ENCODE measurements at regions not wholly inside any gene's neighbourhood (a gene's known extent, or its start where the extent isn't known, plus 50 kb on each side); places are given as distances from the start of the nearest gene placed in this dataset.

- Histone ChIP-seq H4K91ac (replicated peaks; ENCODE audit: insufficient read length, low read length) (no peak overlapping the region), H3K27me3 (replicated peaks in 1 of 4; ENCODE audit: control insufficient read depth in 3 of 4, extremely low read depth in 1 of 4, insufficient read depth in 3 of 4, low read length in 3 of 4) (no peaks in the 10 kb centered on the region), H2BK15ac (ENCODE audit: low read length) (no peak overlapping the region), H3K56ac (replicated peaks; ENCODE audit: insufficient read length, low read depth, low read length) (no peak overlapping the region), H3K27ac (ENCODE audit: low read depth, low read length) (no peak overlapping the region), H3K79me1 (ENCODE audit: low read depth, low read length) (no peaks in the 10 kb centered on the region), H3K79me2 (ENCODE audit: control insufficient read depth in 1 of 2, insufficient read depth in 2 of 2, low read length in 2 of 2) (no peaks in the 10 kb centered on the region), H2BK20ac (ENCODE audit: low read length) (no peak overlapping the region), H2BK120ac (replicated peaks; ENCODE audit: low read depth, low read length) (no peak overlapping the region), H3K4me1 (replicated peaks in 1 of 4; ENCODE audit: control insufficient read depth in 3 of 4, insufficient read depth in 4 of 4, low read length in 3 of 4) (no peaks in the 10 kb centered on the region), H4K20me1 (replicated peaks in 1 of 2; ENCODE audit: control insufficient read depth in 1 of 2, insufficient read depth in 2 of 2, low read length in 2 of 2) (no peaks in the 10 kb centered on the region), H4K5ac (ENCODE audit: insufficient read length, low read depth, low read length) (no peak overlapping the region), H3K23me2 (ENCODE audit: low read depth, low read length) (no peaks in the 10 kb centered on the region), H3K14ac (ENCODE audit: insufficient read length) (no peak overlapping the region), H3K4me3 (ENCODE audit: extremely low read depth in 1 of 4, insufficient read depth in 2 of 4, low read depth in 3 of 4, low read length in 4 of 4) (no peak overlapping the region), H3K4me2 (ENCODE audit: insufficient read depth in 1 of 2, low read depth in 2 of 2, low read length in 2 of 2) (no peak overlapping the region), H3K36me3 (ENCODE audit: control insufficient read depth in 2 of 4, insufficient read depth in 4 of 4, low read length in 3 of 4) (no peaks in the 10 kb centered on the region), H3K9ac (replicated peaks in 1 of 4; ENCODE audit: extremely low read depth in 1 of 4, low read depth in 3 of 4, low read length in 3 of 4) (no peak overlapping the region), H2AK5ac (ENCODE audit: low read depth, low read length) (no peak overlapping the region), H2BK12ac (ENCODE audit: low read depth, low read length) (no peak overlapping the region), H2BK5ac (ENCODE audit: low read depth, low read length) (no peak overlapping the region), H3K18ac (ENCODE audit: extremely low read depth, low read length) (no peak overlapping the region), H3K4ac (replicated peaks; ENCODE audit: insufficient read length, low read depth, low read length) (no peak overlapping the region), H4K8ac (ENCODE audit: extremely low read depth, insufficient read depth, low read length) (no peak overlapping the region), H3K23ac (ENCODE audit: insufficient read length) (no peak overlapping the region), H2AFZ (ENCODE audit: low read length) (no peak overlapping the region), H3K9me3 (ENCODE audit: insufficient read depth in 2 of 2, low read depth in 1 of 2, low read length in 1 of 2) (no peaks in the 10 kb centered on the region)
- WGBS, 2 experiments (ENCODE audit: extremely low coverage in 1 of 2, insufficient coverage in 1 of 2, insufficient read length in 1 of 2, insufficient replicate concordance in 2 of 2, low coverage in 1 of 2, low lambda C conversion rate in 2 of 2, missing lambda C conversion rate in 1 of 2): 94% methylated on average over 2 of the region's 2 CpGs; no CpG with 5 or more reads in 1 of the 2 experiments
- POLR2A ChIA-PET (ENCODE audit: partially characterized antibody): no interaction called here
- no peak for FAIRE-seq
- TF ChIP-seq, protein P1, sequence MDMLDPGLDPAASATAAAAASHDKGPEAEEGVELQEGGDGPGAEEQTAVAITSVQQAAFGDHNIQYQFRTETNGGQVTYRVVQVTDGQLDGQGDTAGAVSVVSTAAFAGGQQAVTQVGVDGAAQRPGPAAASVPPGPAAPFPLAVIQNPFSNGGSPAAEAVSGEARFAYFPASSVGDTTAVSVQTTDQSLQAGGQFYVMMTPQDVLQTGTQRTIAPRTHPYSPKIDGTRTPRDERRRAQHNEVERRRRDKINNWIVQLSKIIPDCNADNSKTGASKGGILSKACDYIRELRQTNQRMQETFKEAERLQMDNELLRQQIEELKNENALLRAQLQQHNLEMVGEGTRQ (IDR thresholded peaks at IDR 0.05; ENCODE audit: low read length): no peak
- TF ChIP-seq RAD21 (IDR thresholded peaks at IDR 0.05 in 1 of 2, conservative IDR thresholded peaks at IDR 0.05 in 1 of 2; ENCODE audit: low read depth in 2 of 2, low read length in 2 of 2): peak in 1 of 2 experiments; percentile 11; a peak in 1 of 4 replicates
- TF ChIP-seq, protein P2, sequence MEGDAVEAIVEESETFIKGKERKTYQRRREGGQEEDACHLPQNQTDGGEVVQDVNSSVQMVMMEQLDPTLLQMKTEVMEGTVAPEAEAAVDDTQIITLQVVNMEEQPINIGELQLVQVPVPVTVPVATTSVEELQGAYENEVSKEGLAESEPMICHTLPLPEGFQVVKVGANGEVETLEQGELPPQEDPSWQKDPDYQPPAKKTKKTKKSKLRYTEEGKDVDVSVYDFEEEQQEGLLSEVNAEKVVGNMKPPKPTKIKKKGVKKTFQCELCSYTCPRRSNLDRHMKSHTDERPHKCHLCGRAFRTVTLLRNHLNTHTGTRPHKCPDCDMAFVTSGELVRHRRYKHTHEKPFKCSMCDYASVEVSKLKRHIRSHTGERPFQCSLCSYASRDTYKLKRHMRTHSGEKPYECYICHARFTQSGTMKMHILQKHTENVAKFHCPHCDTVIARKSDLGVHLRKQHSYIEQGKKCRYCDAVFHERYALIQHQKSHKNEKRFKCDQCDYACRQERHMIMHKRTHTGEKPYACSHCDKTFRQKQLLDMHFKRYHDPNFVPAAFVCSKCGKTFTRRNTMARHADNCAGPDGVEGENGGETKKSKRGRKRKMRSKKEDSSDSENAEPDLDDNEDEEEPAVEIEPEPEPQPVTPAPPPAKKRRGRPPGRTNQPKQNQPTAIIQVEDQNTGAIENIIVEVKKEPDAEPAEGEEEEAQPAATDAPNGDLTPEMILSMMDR (IDR thresholded peaks at IDR 0.05; ENCODE audit: control extremely low read depth in 1 of 3, insufficient read depth in 1 of 3, low read depth in 1 of 3, low read length in 3 of 3): peak in 1 of 3 experiments; percentile 34; a peak in 1 of 4 replicates
- DNase-seq (ENCODE audit: low read depth in 1 of 2, low spot score in 2 of 2): no peak
- CTCF ChIA-PET (ENCODE audit: partially characterized antibody): interaction anchor here (0.7 to 1.2 kb wide), 2 partner anchors 11 to 517 kb away, joined by 3 read pairs; no protein-coding TSS in a partner anchor
Measured at GRCh38 chr18:28637897-28638296, 461.0 kb upstream of the CDH2 start.
